Vagina (tissue), 2 donors: ENCODE measurements at regions not wholly inside any gene's neighbourhood (a gene's known extent, or its start where the extent isn't known, plus 50 kb on each side); places are given as distances from the start of the nearest gene placed in this dataset.
A peak's percentile ranks its signal among the peaks of the same experiment; 100 is the strongest.
"Not testable (repeated sequence)": the region's sequence is repeated elsewhere in the genome, so short reads cannot be mapped to it uniquely, and the experiment has no call there.

Source experiments
- DNase-seq, 2 donors: peaks; one replicate each; pipeline ENCODE4 v3.0.0-alpha.2; 2017; ENCODE audit errors: extremely low spot score in 2 of 2
- H3K27ac ChIP-seq: fragments of 200-600 bp; sonication (generic); one replicate; pipeline ENCODE4 v1.5.1; 2019
- H3K27me3 ChIP-seq: fragments of 200-600 bp; sonication (generic); one replicate; pipeline ENCODE4 v1.5.1; 2019
- H3K36me3 ChIP-seq, 2 donors: fragments of 200-600 bp; sonication (generic); one replicate each; pipeline ENCODE4 v1.5.1; 2017 to 2019
- H3K4me1 ChIP-seq: fragments of 200-600 bp; sonication (generic); one replicate; pipeline ENCODE4 v1.5.1; 2019
- H3K4me3 ChIP-seq, 2 donors: fragments of 200-600 bp; sonication (generic); 1 replicate in 1 of 2; 2 replicates in 1 of 2; pipeline ENCODE4 v1.5.1; 2016 to 2019
- H3K9me3 ChIP-seq: fragments of 200-600 bp; sonication (generic); one replicate; pipeline ENCODE4 v1.5.1; 2019
- POLR2A ChIP-seq, 2 donors: fragments of 450-650 bp; IDR thresholded peaks; one replicate each; pipeline ENCODE4 v1.6.1; 2017; ENCODE audit warnings: antibody characterized with exemption in 2 of 2, mild to moderate bottlenecking in 2 of 2, moderate library complexity in 2 of 2
- POLR2AphosphoS5 ChIP-seq, 2 donors: sonication (generic); formaldehyde crosslinking; IDR thresholded peaks; one replicate each; pipeline ENCODE4 v1.9.0; 2017; ENCODE audit warnings: antibody characterized with exemption in 2 of 2, mild to moderate bottlenecking in 2 of 2, low read depth in 1 of 2; ENCODE audit not compliant: insufficient read depth in 1 of 2
- intact Hi-C: fragments of 100-400 bp; cut with DNase I; formaldehyde crosslinking; loops from one replicate; pipeline ENCODE4 v1.15.1; 2023
- TF ChIP-seq, protein P1 (sequence below), 3 experiments: fragments of 450-650 bp in 2 of 3; fragments of 200-600 bp in 1 of 3; sonication (generic) in 1 of 3; IDR thresholded peaks; one replicate each; pipeline ENCODE4 v1.5.1; 2017 to 2019; ENCODE audit warnings: antibody characterized with exemption in 3 of 3, mild to moderate bottlenecking in 2 of 3, moderate library complexity in 2 of 3

- no peak for DNase-seq
- peak overlapping the region; percentile 43 for H3K27ac ChIP-seq
- TF ChIP-seq POLR2A (IDR thresholded peaks at IDR 0.05) (no peak), POLR2AphosphoS5 (IDR thresholded peaks at IDR 0.05; ENCODE audit: insufficient read depth in 1 of 2, low read depth in 1 of 2) (no peak)
- TF ChIP-seq, protein P1, sequence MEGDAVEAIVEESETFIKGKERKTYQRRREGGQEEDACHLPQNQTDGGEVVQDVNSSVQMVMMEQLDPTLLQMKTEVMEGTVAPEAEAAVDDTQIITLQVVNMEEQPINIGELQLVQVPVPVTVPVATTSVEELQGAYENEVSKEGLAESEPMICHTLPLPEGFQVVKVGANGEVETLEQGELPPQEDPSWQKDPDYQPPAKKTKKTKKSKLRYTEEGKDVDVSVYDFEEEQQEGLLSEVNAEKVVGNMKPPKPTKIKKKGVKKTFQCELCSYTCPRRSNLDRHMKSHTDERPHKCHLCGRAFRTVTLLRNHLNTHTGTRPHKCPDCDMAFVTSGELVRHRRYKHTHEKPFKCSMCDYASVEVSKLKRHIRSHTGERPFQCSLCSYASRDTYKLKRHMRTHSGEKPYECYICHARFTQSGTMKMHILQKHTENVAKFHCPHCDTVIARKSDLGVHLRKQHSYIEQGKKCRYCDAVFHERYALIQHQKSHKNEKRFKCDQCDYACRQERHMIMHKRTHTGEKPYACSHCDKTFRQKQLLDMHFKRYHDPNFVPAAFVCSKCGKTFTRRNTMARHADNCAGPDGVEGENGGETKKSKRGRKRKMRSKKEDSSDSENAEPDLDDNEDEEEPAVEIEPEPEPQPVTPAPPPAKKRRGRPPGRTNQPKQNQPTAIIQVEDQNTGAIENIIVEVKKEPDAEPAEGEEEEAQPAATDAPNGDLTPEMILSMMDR (IDR thresholded peaks at IDR 0.05): no peak
- H3K4me1 ChIP-seq: peaks cover 25% of the 10 kb centered on the region
- no peaks in the 10 kb centered on the region for H3K9me3 ChIP-seq
- intact Hi-C loops: no loop called here
- H3K36me3 ChIP-seq: no peaks in the 10 kb centered on the region
- no peak overlapping the region for H3K4me3 ChIP-seq
- H3K27me3 ChIP-seq: no peaks in the 10 kb centered on the region
Observed at GRCh38 chr5:36392186-36392585, 90.5 kb upstream of the RANBP3L start.

- Histone ChIP-seq H3K9me3 (no peaks in the 10 kb centered on the region), H3K4me3 (no peak overlapping the region), H3K27me3 (no peaks in the 10 kb centered on the region), H3K27ac (peak overlapping the region; percentile 43), H3K4me1 (peaks cover 25% of the 10 kb centered on the region), H3K36me3 (no peaks in the 10 kb centered on the region)
- no peak for TF ChIP-seq POLR2AphosphoS5 (IDR thresholded peaks at IDR 0.05; ENCODE audit: insufficient read depth in 1 of 2, low read depth in 1 of 2)
- no peak for TF ChIP-seq POLR2A (IDR thresholded peaks at IDR 0.05)
- TF ChIP-seq, protein P1 (IDR thresholded peaks at IDR 0.05): no peak
- no peak for DNase-seq
- intact Hi-C loops: no loop called here
Observed at GRCh38 chr5:36392818-36393217, 91.1 kb upstream of the RANBP3L start.

- no peaks in the 10 kb centered on the region for H3K9me3 ChIP-seq
- no peak for DNase-seq
- no peak overlapping the region for H3K4me3 ChIP-seq
- intact Hi-C loops: no loop called here
- TF ChIP-seq POLR2AphosphoS5 (IDR thresholded peaks at IDR 0.05; ENCODE audit: insufficient read depth in 1 of 2, low read depth in 1 of 2): no peak
- TF ChIP-seq, protein P1 (IDR thresholded peaks at IDR 0.05): no peak
- no peak for TF ChIP-seq POLR2A (IDR thresholded peaks at IDR 0.05)
- H3K27me3 ChIP-seq: no peaks in the 10 kb centered on the region
- no peaks in the 10 kb centered on the region for H3K36me3 ChIP-seq
- H3K4me1 ChIP-seq: peaks cover 25% of the 10 kb centered on the region
- peak overlapping the region; percentile 25 for H3K27ac ChIP-seq
Observed at GRCh38 chr5:36393656-36394428, 92.1 kb upstream of the RANBP3L start.

DNA sequence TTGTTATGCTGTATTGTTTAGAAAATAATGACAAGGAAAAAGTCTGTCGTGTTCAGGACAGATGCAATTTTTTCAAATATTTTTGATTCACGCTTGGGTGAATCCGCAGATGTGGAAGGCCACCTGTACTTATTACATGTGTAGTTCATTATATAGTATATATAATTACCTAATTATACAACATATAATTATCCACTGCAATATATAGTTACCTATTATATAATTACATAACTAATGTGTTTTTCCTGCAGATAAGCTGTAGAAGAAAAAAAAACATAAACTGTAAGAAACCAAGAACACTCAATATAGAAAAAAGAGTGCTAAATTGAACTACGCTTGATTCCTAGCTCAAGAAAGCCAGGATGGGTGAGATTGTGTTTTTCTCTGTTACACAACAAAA lies 93.6 kb upstream of the RANBP3L start:
- no peak for DNase-seq
- Histone ChIP-seq H3K27ac (no peak overlapping the region), H3K9me3 (no peaks in the 10 kb centered on the region), H3K36me3 (no peaks in the 10 kb centered on the region), H3K4me3 (no peak overlapping the region), H3K4me1 (peaks cover 25% of the 10 kb centered on the region), H3K27me3 (no peaks in the 10 kb centered on the region)
- intact Hi-C loops: no loop called here
- TF ChIP-seq, protein P1 (IDR thresholded peaks at IDR 0.05): no peak
- TF ChIP-seq POLR2A (IDR thresholded peaks at IDR 0.05) (no peak), POLR2AphosphoS5 (IDR thresholded peaks at IDR 0.05; ENCODE audit: insufficient read depth in 1 of 2, low read depth in 1 of 2) (no peak)

- intact Hi-C loops, H3K4me3 ChIP-seq, H3K27me3 ChIP-seq, H3K27ac ChIP-seq, H3K36me3 ChIP-seq, DNase-seq, H3K9me3 ChIP-seq: not testable (repeated sequence)
- H3K4me1 ChIP-seq: peaks cover 25% of the 10 kb centered on the region
Observed at GRCh38 chr5:36395947-36396346, 94.2 kb upstream of the RANBP3L start.
